Stimulated activated CD4-positive, alpha-beta T cell treated with anti-CD3 and anti-CD28 coated beads, TNF-alpha, amount 100 ng/mL, for 4 hours (primary cell): ENCODE measurements at regions not wholly inside any gene's neighbourhood (a gene's known extent, or its start where the extent isn't known, plus 50 kb on each side); places are given as distances from the start of the nearest gene placed in this dataset.

Experiments
- DNase-seq, 3 experiments: peaks; one replicate each; pipeline ENCODE4 v3.0.0-alpha.2; 2020; ENCODE audit warnings: low read depth in 3 of 3

DNA sequence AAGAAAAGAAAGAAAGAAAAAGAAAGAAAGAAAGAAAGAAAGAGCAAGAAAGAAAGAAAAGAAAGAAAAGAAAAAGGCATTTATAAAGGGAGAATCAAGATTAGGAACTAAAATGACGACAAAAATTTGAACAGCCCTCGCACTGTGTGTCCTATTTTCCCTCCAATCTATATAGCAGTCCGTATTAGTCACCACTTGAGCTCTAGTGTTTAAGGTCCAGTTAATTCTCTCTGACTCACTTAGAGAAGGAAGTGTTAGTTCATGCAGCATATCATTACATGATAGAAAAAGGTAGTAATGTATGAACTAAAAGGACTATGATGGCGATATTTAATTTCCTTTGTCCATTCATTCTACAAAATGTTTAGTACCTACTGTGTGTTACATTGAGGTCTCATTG is 122.7 kb downstream of the CBLL2 start:
- no peak for DNase-seq

DNA sequence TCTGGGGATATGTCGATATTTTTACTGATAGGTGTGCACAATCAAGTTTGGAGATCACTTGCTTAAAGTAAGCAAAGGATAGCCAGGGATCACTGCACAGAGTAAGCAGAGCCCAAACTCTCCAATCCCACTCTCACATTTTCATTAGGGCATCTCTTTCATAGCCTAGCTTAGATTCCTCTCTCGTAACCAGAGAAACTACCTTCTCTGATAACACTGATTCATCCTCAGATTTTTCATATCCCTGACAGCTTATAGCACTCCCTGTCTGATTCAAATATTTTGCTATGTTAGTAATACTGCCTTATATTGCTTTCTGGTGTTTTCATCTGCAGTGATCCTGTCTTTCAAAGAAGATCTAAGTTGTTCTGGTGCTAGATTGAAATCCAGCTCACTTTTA is 123.7 kb downstream of the CBLL2 start:
- DNase-seq: no peak

- no peak for DNase-seq
These were observed 124.9 kb downstream of the CBLL2 start for GRCh38 chrX:22397566-22397965.

GRCh38 chrX:22399437-22400192 is 126.9 kb downstream of the CBLL2 start:
- DNase-seq: no peak

- DNase-seq: no peak
These were observed 131.6 kb downstream of the CBLL2 start for GRCh38 chrX:22404297-22404696.

DNA sequence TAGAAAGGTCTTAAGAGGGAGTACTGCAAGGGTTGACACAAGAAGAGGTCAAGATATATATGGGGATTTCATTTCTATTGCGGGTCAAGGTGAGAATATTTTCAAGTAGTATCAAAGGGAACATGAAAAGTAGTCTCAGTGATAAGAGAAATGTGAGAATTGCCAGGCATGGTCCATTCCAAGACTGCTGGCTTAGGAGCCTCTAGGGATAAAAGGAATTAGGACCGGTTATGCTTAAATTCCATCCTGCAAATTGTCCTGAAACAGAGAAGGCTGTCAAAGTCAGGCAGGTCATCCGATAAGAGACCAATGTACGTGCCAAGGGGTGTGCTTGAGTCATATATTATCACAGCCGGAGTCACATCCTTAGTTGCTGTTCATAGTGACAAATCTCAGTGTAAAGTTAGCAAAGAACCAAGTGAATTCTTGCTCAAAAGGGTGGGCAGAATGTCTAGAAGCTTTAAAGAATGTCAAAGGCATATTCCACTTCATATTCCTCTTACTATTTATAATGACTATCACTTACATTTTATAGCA is 133.6 kb downstream of the CBLL2 start:
- DNase-seq: no peak

DNA sequence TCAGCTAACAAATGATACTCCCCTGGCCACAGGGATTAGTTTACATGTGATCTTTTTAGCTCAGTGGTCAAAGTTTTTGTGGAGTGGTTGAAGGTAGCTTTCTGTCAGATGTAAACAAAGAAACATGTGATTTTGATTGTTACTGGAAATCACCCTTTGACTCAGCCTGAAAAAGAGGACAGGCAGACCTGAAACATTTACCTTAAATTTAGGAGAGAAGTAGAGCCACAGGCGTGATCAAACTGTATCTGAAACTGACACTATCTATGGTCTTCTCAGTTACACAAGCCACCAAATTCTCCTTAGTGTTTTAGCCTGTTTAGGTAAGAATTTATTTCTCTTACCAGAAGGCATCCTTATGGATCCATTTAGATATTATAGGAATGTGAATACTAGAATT is 136.7 kb downstream of the CBLL2 start:
- no peak for DNase-seq

DNA sequence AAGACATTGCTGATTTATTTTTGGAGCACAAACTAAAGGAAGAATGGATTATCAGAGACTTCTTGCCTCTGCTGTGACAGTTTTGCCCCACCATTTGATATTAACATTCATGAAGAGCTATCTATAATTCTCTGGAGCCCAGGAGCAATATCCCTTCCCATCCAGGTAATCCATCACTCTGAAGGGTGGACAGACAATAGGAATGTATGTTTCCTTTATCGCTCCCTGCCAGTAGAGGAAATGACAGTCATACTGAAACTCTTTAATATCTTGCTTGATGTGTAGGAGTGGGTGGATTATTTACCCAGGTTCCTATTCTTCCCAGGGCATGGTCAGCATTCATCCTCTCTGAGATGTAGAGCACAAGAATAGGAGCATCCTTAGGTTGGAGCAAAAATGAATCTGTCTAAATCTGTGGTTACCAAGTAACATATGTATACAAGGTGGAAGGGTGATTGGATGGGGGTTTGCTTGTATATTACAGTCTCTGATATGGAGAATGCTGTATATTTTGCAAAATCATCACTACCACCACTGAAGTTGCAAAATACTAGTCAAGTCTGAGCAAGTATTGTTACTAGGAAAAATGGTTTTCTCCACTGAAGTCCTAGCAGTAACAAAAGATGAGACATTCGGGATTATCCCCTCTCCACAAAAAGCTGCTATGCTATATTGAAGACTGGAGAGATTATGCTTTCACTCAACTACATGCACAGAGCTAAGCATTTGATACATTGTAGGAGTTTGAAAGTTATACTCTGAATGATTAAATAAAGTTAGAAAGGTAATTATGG is 151.6 kb downstream of the CBLL2 start:
- DNase-seq: no peak

DNA sequence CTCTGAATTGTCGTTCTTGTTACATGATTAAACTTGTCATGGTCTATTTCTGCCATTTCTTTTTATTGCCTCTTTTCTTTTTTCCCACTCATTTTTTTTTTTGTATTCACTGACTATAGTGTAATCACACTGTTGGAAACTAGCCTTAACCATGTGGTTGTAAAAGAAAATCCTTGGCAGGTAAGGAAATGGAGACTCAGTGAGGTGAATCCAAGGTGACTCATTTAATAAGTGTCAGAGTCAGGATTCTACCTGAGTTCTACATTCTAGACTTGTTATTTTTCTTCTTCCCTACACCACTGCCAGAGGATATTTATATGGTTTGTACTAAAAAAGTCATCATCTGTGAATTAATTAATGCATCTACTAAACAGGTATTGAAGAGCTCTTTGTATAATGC is 152.2 kb downstream of the CBLL2 start:
- DNase-seq: no peak

- no peak for DNase-seq
These were observed 157.0 kb downstream of the CBLL2 start for GRCh38 chrX:22429704-22430103.

DNA sequence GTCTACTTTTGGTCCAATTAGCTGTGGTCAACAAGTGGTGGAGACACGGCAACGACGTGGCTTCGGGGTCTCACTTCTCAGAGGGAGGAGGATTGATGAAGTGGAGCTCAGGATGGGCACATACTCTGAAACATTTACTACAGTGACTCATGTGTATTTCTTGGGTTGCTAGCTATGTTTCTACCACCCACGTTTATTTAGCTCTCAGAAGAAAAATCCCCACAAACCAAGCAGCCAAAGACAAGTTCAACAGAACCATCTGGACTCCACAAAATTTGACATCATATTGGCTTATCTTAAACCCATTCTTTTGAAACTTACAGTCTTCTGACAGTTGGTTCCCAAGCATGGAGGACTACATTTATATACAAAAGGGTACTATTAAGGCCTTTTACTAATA is 158.0 kb downstream of the CBLL2 start:
- DNase-seq: no peak

GRCh38 chrX:22433292-22434070 is 160.8 kb downstream of the CBLL2 start:
- DNase-seq: no peak

GRCh38 chrX:22445880-22446279 is 173.2 kb downstream of the CBLL2 start:
- DNase-seq: no peak

GRCh38 chrX:22462959-22463358 is 190.2 kb downstream of the CBLL2 start:
- DNase-seq: no peak

GRCh38 chrX:22467571-22467970 is 194.9 kb downstream of the CBLL2 start:
- DNase-seq: no peak

- DNase-seq: no peak
These were observed 208.7 kb downstream of the CBLL2 start for GRCh38 chrX:22481436-22481835.

DNA sequence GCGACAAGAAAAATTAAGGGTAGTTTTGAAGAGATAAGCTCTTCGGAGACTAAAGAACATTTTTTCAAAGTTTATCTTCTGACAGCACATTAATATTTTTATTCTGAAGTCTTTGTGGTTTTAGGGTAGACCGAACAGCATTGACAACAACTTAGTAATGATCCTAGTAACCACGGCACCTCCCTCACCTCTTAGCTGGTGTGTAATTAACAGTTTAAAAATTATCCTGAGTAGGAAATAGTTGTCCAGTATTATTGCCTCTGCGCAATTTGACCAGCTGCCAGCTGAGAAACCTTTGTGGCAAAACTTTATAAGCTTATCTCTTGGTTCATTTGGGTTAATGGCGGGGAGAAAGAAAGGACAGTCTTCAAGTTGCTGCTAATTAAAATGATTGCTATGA is 213.6 kb downstream of the CBLL2 start:
- no peak for DNase-seq

DNA sequence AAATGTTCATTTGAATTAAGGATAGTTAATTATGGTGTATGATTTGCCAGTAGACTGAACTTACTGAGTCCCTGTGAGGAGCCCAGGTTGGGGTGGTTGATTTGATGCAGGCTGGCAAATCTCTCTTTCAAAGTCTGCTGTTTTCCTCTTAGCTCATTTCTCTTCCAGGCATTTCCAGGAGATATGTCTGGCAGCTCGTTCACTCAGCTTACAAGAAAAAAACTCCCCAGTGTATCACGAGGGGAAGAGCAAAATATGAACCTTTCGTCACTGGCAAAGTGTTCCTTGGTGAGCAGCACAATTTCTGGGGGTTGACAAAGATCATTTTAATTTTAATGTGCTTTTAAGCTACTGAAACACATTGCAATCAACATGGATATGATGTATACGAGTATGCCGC is 244.2 kb downstream of the CBLL2 start:
- no peak for DNase-seq

DNA sequence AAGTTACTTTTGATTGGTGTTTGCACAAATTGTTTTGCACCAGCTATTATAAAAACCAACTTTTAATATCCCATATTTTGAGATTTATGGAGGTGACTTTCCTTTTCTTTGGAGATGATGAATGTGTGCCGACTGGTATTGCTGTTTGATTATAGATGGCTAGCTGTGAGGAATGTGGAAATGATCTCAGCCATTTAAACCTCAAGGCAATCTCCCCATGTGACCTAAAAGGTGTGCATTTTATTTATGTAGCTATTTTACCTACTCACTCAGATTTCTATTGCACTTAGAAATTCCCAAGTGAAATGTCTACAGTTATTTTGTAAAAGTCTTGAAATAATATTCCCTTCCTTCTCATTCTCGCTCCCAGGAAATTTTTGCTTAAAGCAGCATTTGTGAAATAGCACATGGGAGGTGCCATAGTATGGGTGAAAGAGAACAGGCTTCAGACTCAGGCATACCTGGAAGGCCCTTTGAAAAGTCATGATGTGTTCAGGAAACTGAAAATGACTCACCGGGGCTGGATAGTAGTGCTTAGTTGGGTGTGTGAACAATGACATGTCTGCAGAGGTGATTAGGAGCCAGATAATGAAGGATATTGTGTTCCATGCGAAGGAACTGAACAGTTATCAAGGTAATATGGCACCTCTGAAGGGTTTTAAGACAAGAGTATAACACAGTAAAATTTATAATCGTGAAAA is 247.6 kb downstream of the CBLL2 start:
- no peak for DNase-seq

GRCh38 chrX:22526339-22526738 is 253.6 kb downstream of the CBLL2 start:
- no peak for DNase-seq

DNA sequence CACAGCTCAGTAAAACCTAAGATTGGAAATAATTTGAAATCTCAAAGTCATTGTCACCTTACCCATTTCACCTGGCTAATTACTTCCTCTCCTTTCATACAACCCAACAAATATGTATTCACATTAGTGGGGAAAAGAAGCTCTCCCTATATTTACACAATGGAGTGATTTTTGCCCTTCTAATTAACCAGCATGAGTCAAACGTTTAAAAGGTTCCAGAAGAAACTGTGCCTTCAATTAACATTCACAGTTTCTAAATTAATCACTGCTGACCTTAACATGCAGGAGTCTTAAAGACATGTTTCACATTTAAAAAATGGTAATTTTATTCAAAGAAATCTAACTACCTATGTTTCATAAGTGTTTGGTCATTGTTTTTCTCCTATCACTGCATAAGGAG is 254.6 kb downstream of the CBLL2 start:
- DNase-seq: no peak

- no peak for DNase-seq
These were observed 261.2 kb downstream of the CBLL2 start for GRCh38 chrX:22533898-22534297.
